T-helper 2 cell treated with Interferon-gamma antibody and Interleukin-4, amounts not matched to agents 100 ng/mL and 5 ng/mL, for 36 hours (primary cell): ENCODE measurements at regions not wholly inside any gene's neighbourhood (a gene's known extent, or its start where the extent isn't known, plus 50 kb on each side); places are given as distances from the start of the nearest gene placed in this dataset.

Experiments used
- intact Hi-C: fragments of 100-400 bp; cut with micrococcal nuclease; formaldehyde crosslinking; loops from one replicate; pipeline ENCODE4 v1.15.1; 2023

GRCh38 chrX:36436361-36436760, 516.8 kb downstream of the CFAP47 start:
- intact Hi-C loops, result no loop called here

GRCh38 chrX:36443007-36443406, 523.5 kb downstream of the CFAP47 start:
- intact Hi-C loops, result no loop called here

GRCh38 chrX:36445566-36445965, 526.0 kb downstream of the CFAP47 start:
- intact Hi-C loops, result no loop called here

- intact Hi-C loops, result no loop called here
Measured at GRCh38 chrX:36462142-36462541, 542.6 kb downstream of the CFAP47 start.

- intact Hi-C loops, result no loop called here
Measured at GRCh38 chrX:36480441-36480990, 527.6 kb upstream of the FAM47C start.

- intact Hi-C loops, result no loop called here
Measured at GRCh38 chrX:36501169-36501702, 506.9 kb upstream of the FAM47C start.

- intact Hi-C loops, result no loop called here
Measured at GRCh38 chrX:36504625-36505024, 503.5 kb upstream of the FAM47C start.

GRCh38 chrX:36508042-36508441, 500.1 kb upstream of the FAM47C start:
- intact Hi-C loops, result no loop called here

GRCh38 chrX:36510736-36511135, 497.4 kb upstream of the FAM47C start:
- intact Hi-C loops, result no loop called here

GRCh38 chrX:36528661-36529060, 479.5 kb upstream of the FAM47C start:
- intact Hi-C loops, result no loop called here

GRCh38 chrX:36534900-36535299, 473.3 kb upstream of the FAM47C start:
- intact Hi-C loops, result no loop called here

- intact Hi-C loops, result no loop called here
Measured at GRCh38 chrX:36543499-36543898, 464.7 kb upstream of the FAM47C start.

- intact Hi-C loops, result no loop called here
Measured at GRCh38 chrX:36562986-36563385, 445.2 kb upstream of the FAM47C start.

- intact Hi-C loops, result no loop called here
Measured at GRCh38 chrX:36568946-36569345, 439.2 kb upstream of the FAM47C start.

- intact Hi-C loops, result no loop called here
Measured at GRCh38 chrX:36573720-36574119, 434.4 kb upstream of the FAM47C start.

- intact Hi-C loops, result no loop called here
Measured at GRCh38 chrX:36575670-36576069, 432.5 kb upstream of the FAM47C start.

GRCh38 chrX:36577006-36577405, 431.2 kb upstream of the FAM47C start:
- intact Hi-C loops, result no loop called here

GRCh38 chrX:36581030-36581429, 427.1 kb upstream of the FAM47C start:
- intact Hi-C loops, result no loop called here

GRCh38 chrX:36583674-36584073, 424.5 kb upstream of the FAM47C start:
- intact Hi-C loops, result no loop called here

GRCh38 chrX:36609616-36610585, 398.3 kb upstream of the FAM47C start:
- intact Hi-C loops, result no loop called here

- intact Hi-C loops, result no loop called here
Measured at GRCh38 chrX:36626898-36627297, 381.3 kb upstream of the FAM47C start.

GRCh38 chrX:36640232-36640631, 367.9 kb upstream of the FAM47C start:
- intact Hi-C loops, result no loop called here

- intact Hi-C loops, result no loop called here
Measured at GRCh38 chrX:36642052-36642451, 366.1 kb upstream of the FAM47C start.
